ENCODE measurements at regions not wholly inside any gene's neighbourhood (a gene's known extent, or its start where the extent isn't known, plus 50 kb on each side); places are given as distances from the start of the nearest gene placed in this dataset.
"Not testable (repeated sequence)": the region's sequence is repeated elsewhere in the genome, so short reads cannot be mapped to it uniquely, and the experiment has no call there.

- TF ChIP-seq CTCF (conservative IDR thresholded peaks at IDR 0.05; ENCODE audit: low read depth, low read length); EZH2phosphoT487 (IDR thresholded peaks at IDR 0.05; ENCODE audit: borderline replicate concordance, low read length); EZH2 (IDR thresholded peaks at IDR 0.05; ENCODE audit: low read length, unreplicated experiment): not testable (repeated sequence)
Observed at GRCh38 chr20:51271289-51271688, 248.4 kb upstream of the KCNG1 start.

Measured in PC-3 (cell line).